ENCODE measurements at regions not wholly inside any gene's neighbourhood (a gene's known extent, or its start where the extent isn't known, plus 50 kb on each side); places are given as distances from the start of the nearest gene placed in this dataset.

DNA sequence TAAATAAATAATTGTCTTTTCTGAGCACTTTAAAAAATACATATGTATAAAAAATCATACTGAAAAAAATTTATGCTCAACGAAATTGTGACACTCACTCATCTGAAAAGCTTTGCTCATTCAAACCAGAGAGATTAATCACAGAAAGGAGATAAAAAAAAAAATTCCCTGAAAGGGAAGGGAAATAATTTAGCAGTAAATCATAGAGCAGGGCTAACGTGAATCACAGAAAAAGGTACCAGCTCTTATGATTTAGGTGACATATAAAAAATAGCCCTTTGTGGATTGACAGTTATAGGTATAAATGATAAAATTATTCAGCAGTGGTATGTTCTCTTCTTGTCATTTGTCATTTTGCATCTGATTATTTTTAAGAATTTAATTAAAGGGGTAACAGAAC is 552.7 kb upstream of the TENM3 start:
- H3K27me3 ChIP-seq (ENCODE audit: control insufficient read depth in 2 of 2, insufficient read depth in 2 of 2, low read length in 2 of 2): no peaks in the 10 kb centered on the region
- no peaks in the 10 kb centered on the region for H4K20me1 ChIP-seq (ENCODE audit: insufficient read depth, low read length)
- Mint-ChIP-seq H3K27ac (no peak overlapping the region), H3K27me3 (ENCODE audit: low read depth in 3 of 3) (no peaks in the 10 kb centered on the region), H3K4me3 (no peak overlapping the region), H3K4me1 (no peaks in the 10 kb centered on the region), H3K36me3 (no peaks in the 10 kb centered on the region), H3K9me3 (no peaks in the 10 kb centered on the region)
- H3K27ac ChIP-seq (ENCODE audit: low read depth in 1 of 2, low read length in 2 of 2): no peak overlapping the region
- DNase-seq: no peak
- H2AFZ ChIP-seq (ENCODE audit: insufficient read depth, low read depth, low read length, poor library complexity, severe bottlenecking): no peak overlapping the region
- WGBS (ENCODE audit: insufficient coverage): no CpG with 5 or more reads among the region's 2 CpGs
- no peak overlapping the region for H3K4me3 ChIP-seq (replicated peaks in 1 of 3; ENCODE audit: low read depth in 2 of 3, low read length in 3 of 3)
- H3K4me2 ChIP-seq (replicated peaks; ENCODE audit: extremely low read depth, low read length, poor library complexity, severe bottlenecking): no peak overlapping the region
- H3K4me1 ChIP-seq (ENCODE audit: control insufficient read depth in 1 of 2, insufficient read depth in 2 of 2, low read length in 2 of 2): no peaks in the 10 kb centered on the region
- H3K36me3 ChIP-seq (replicated peaks in 1 of 2; ENCODE audit: control insufficient read depth in 1 of 2, insufficient read depth in 2 of 2, low read length in 2 of 2): no peaks in the 10 kb centered on the region
- intact Hi-C loops (cut with micrococcal nuclease): no loop called here
- H3K9ac ChIP-seq (ENCODE audit: insufficient read depth, low read length, poor library complexity, severe bottlenecking): no peak overlapping the region
- no peaks in the 10 kb centered on the region for H3K9me3 ChIP-seq (replicated peaks in 1 of 2; ENCODE audit: control insufficient read depth in 1 of 2, insufficient read depth in 1 of 2, low read length in 2 of 2)
- TF ChIP-seq CTCF (IDR thresholded peaks at IDR 0.05): no peak
- no peaks in the 10 kb centered on the region for H3K79me2 ChIP-seq (ENCODE audit: insufficient read depth, low read length)

- no peak overlapping the region for H3K27ac ChIP-seq (ENCODE audit: low read depth in 1 of 2, low read length in 2 of 2)
- no peak overlapping the region for H3K4me3 ChIP-seq (replicated peaks in 1 of 3; ENCODE audit: low read depth in 2 of 3, low read length in 3 of 3)
- intact Hi-C loops (cut with micrococcal nuclease): no loop called here
- H3K79me2 ChIP-seq (ENCODE audit: insufficient read depth, low read length): no peaks in the 10 kb centered on the region
- no peak for DNase-seq
- no peak overlapping the region for H3K9ac ChIP-seq (ENCODE audit: insufficient read depth, low read length, poor library complexity, severe bottlenecking)
- peaks cover 0 to 4% of the 10 kb centered on the region in 2 donors for H3K9me3 ChIP-seq (replicated peaks in 1 of 2; ENCODE audit: control insufficient read depth in 1 of 2, insufficient read depth in 1 of 2, low read length in 2 of 2)
- no peaks in the 10 kb centered on the region for H3K4me1 Mint-ChIP-seq
- H3K36me3 ChIP-seq (replicated peaks in 1 of 2; ENCODE audit: control insufficient read depth in 1 of 2, insufficient read depth in 2 of 2, low read length in 2 of 2): no peaks in the 10 kb centered on the region
- H3K9me3 Mint-ChIP-seq: peaks cover 0 to 8% (median 0%) of the 10 kb centered on the region in 7 donors
- no peaks in the 10 kb centered on the region for H3K4me1 ChIP-seq (ENCODE audit: control insufficient read depth in 1 of 2, insufficient read depth in 2 of 2, low read length in 2 of 2)
- no peak overlapping the region for H3K4me2 ChIP-seq (replicated peaks; ENCODE audit: extremely low read depth, low read length, poor library complexity, severe bottlenecking)
- no peak for TF ChIP-seq CTCF (IDR thresholded peaks at IDR 0.05)
- no peak overlapping the region for H2AFZ ChIP-seq (ENCODE audit: insufficient read depth, low read depth, low read length, poor library complexity, severe bottlenecking)
- no peaks in the 10 kb centered on the region for H3K27me3 ChIP-seq (ENCODE audit: control insufficient read depth in 2 of 2, insufficient read depth in 2 of 2, low read length in 2 of 2)
- no peaks in the 10 kb centered on the region for H3K36me3 Mint-ChIP-seq
- H3K4me3 Mint-ChIP-seq: no peak overlapping the region
- no peak overlapping the region for H3K27ac Mint-ChIP-seq
- H4K20me1 ChIP-seq (ENCODE audit: insufficient read depth, low read length): no peaks in the 10 kb centered on the region
- H3K27me3 Mint-ChIP-seq (ENCODE audit: low read depth in 3 of 3): no peaks in the 10 kb centered on the region
- WGBS (ENCODE audit: insufficient coverage): 70% methylated on average over 1 of the region's 5 CpGs
Observed at GRCh38 chr4:181692965-181693364, 550.2 kb upstream of the TENM3 start.

Data from CD14-positive monocyte (primary cell).